HepG2 (cell line): ENCODE measurements at regions not wholly inside any gene's neighbourhood (a gene's known extent, or its start where the extent isn't known, plus 50 kb on each side); places are given as distances from the start of the nearest gene placed in this dataset.

ENCODE experiments used
- ATAC-seq: fragments of 200-7000 bp; cut with Tn5 transposase; 3 replicates; pipeline ENCODE4 v1.9.1; 2020; ENCODE audit warnings: mild to moderate bottlenecking, moderate library complexity
- BruUV-seq: library from RNA; stranded (reverse); fragments of 400-500 nt; replicated peaks from 2 replicates; lab custom pipeline; 2021; lab: Mats Ljungman, UMichigan
- CTCF ChIA-PET: fragments of 300-600 bp; formaldehyde crosslinking; extraction: SDS; loops from one replicate; lab custom pipeline; 2021; ENCODE audit warnings: low total read pairs, inconsistent platforms, low intra/inter-chr PET ratio; lab: Yijun Ruan, JAX
- POLR2A ChIA-PET: fragments of 350-600 bp; sonication (Branson Sonifier 250); formaldehyde crosslinking; loops from one replicate; lab custom pipeline; 2020; ENCODE audit warnings: antibody characterized with exemption, inconsistent platforms; lab: Yijun Ruan, JAX
- DNase-seq: peaks from one replicate; pipeline ENCODE4 v3.0.0-alpha.2; 2015; ENCODE audit warnings: low spot score
- FAIRE-seq: peaks from 3 replicates; lab custom pipeline; 2011; peaks lifted over from hg19 to GRCh38; lab: Jason Lieb, UNC
- H2AFZ ChIP-seq: one replicate; pipeline ENCODE4 v1.6.1; 2011; ENCODE audit warnings: low read length, inconsistent platforms
- H3K27ac ChIP-seq: fragments of 300-600 bp; 3 replicates; pipeline ENCODE4 v1.8.0; 2011; ENCODE audit warnings: mixed run types, mild to moderate bottlenecking, mixed read lengths, low read length, inconsistent platforms; ENCODE audit not compliant: insufficient read depth; ENCODE audit errors: extremely low read length
- H3K27me3 ChIP-seq, 2 experiments: fragments of 200-600 bp in 1 of 2; 2 replicates in 1 of 2; 3 replicates in 1 of 2; pipeline versions ENCODE4 v1.6.0 to v1.8.0; 2011; ENCODE audit warnings: low read length in 2 of 2, mild to moderate bottlenecking in 2 of 2, moderate library complexity in 2 of 2, inconsistent platforms in 1 of 2; ENCODE audit not compliant: insufficient read depth in 2 of 2, control insufficient read depth in 1 of 2
- H3K36me3 ChIP-seq, 2 experiments: fragments of 200-600 bp in 1 of 2; replicated peaks in 1 of 2; 2 replicates in 1 of 2; 3 replicates in 1 of 2; pipeline versions ENCODE4 v1.5.1 to v1.8.0; 2011; ENCODE audit warnings: low read length in 2 of 2, inconsistent platforms in 1 of 2; ENCODE audit not compliant: insufficient read depth in 2 of 2, control insufficient read depth in 1 of 2
- H3K4me1 ChIP-seq: 2 replicates; pipeline ENCODE4 v1.5.1; 2012; ENCODE audit warnings: low read length, inconsistent platforms; ENCODE audit not compliant: insufficient read depth
- H3K4me2 ChIP-seq: 2 replicates; pipeline ENCODE4 v1.6.0; 2011; ENCODE audit warnings: low read depth, low read length, inconsistent platforms
- H3K4me3 ChIP-seq, 3 experiments: fragments of 200-600 bp in 1 of 3; sonication (generic), shearing (Covaris generic) in 1 of 3; replicated peaks in 1 of 3; 2 replicates each; pipeline ENCODE4 v1.5.1; 2011 to 2016; ENCODE audit warnings: low read length in 3 of 3, inconsistent platforms in 2 of 3, low read depth in 2 of 3, mild to moderate bottlenecking in 2 of 3, control low read depth in 1 of 3, mixed read lengths in 1 of 3; ENCODE audit not compliant: insufficient read depth in 1 of 3
- H3K79me2 ChIP-seq: one replicate; pipeline ENCODE4 v1.6.1; 2011; ENCODE audit warnings: low read length, inconsistent platforms; ENCODE audit not compliant: insufficient read depth
- H3K9ac ChIP-seq: 2 replicates; pipeline ENCODE4 v1.6.0; 2011; ENCODE audit warnings: mild to moderate bottlenecking, low read depth, low read length, inconsistent platforms; ENCODE audit not compliant: insufficient read depth
- H3K9me3 ChIP-seq: 2 replicates; pipeline ENCODE4 v1.5.1; 2012; ENCODE audit warnings: mild to moderate bottlenecking, low read length
- H4K20me1 ChIP-seq: 2 replicates; pipeline ENCODE4 v1.6.0; 2011; ENCODE audit warnings: inconsistent platforms, mild to moderate bottlenecking, low read length, moderate library complexity; ENCODE audit not compliant: insufficient read depth
- CREB1 ChIP-seq, 2 experiments: fragments of 450-650 bp in 1 of 2; IDR thresholded peaks; 2 replicates each; pipeline ENCODE4 v1.6.1; 2016 to 2017; ENCODE audit warnings: control low read depth in 1 of 2, mild to moderate bottlenecking in 1 of 2, missing compliant biosample characterization in 1 of 2, missing genetic modification characterization in 1 of 2
- MIXL1 ChIP-seq: IDR thresholded peaks from 2 replicates; pipeline ENCODE4 v1.6.1; 2016
- NKX3-1 ChIP-seq: sonication (generic); formaldehyde crosslinking; IDR thresholded peaks from 2 replicates; pipeline ENCODE4 v1.5.0; 2020; ENCODE audit warnings: missing genetic modification reagents
- PLRG1 ChIP-seq: fragments of 450-650 bp; conservative IDR thresholded peaks from 2 replicates; pipeline ENCODE4 v1.6.1; 2016
- SOX6 ChIP-seq, 2 experiments: fragments of 450-650 bp in 1 of 2; sonication (generic) in 1 of 2; formaldehyde crosslinking in 1 of 2; IDR thresholded peaks; 2 replicates each; pipeline versions ENCODE4 v1.4.0 to v1.6.1; 2017 to 2020; ENCODE audit warnings: antibody characterized with exemption in 1 of 2, mild to moderate bottlenecking in 1 of 2, missing genetic modification reagents in 1 of 2
- SRF ChIP-seq: IDR thresholded peaks from 2 replicates; pipeline ENCODE4 v1.6.1; 2011; ENCODE audit warnings: mild to moderate bottlenecking, low read depth, low read length, moderate library complexity
- TCF7L2 ChIP-seq: IDR thresholded peaks from 2 replicates; pipeline ENCODE4 v1.6.1; 2011; ENCODE audit warnings: mild to moderate bottlenecking, low read depth, low read length, moderate library complexity
- TEAD3 ChIP-seq: optimal IDR thresholded peaks from 2 replicates; pipeline ENCODE3; 2016; ENCODE audit warnings: borderline replicate concordance
- ZMYM4 ChIP-seq: sonication (generic); formaldehyde crosslinking; IDR thresholded peaks from 2 replicates; pipeline ENCODE4 v1.8.1; 2023; ENCODE audit warnings: mild to moderate bottlenecking, missing genetic modification reagents
- ZNF549 ChIP-seq: sonication (generic); formaldehyde crosslinking; IDR thresholded peaks from 2 replicates; pipeline ENCODE4 v1.5.0; 2020; ENCODE audit warnings: missing genetic modification reagents
- ZNF644 ChIP-seq: IDR thresholded peaks from 2 replicates; pipeline ENCODE4 v1.6.1; 2016; ENCODE audit warnings: low read depth
- in situ Hi-C: cut with HindIII; loops from 2 replicates; pipeline ENCODE4 v1.10.0; 2017; ENCODE audit warnings: low pct_unique_long_range_greater_than_20kb; ENCODE audit not compliant: extremely low pct_ligation_motif_present
- intact Hi-C: fragments of 100-400 bp; cut with micrococcal nuclease; formaldehyde crosslinking; loops from one replicate; pipeline ENCODE4 v1.10.0; 2022; ENCODE audit not compliant: unreplicated experiment
- TF ChIP-seq, protein P1 (sequence below): sonication (generic); formaldehyde crosslinking; IDR thresholded peaks from 2 replicates; pipeline ENCODE4 v1.5.0; 2020; ENCODE audit warnings: missing genetic modification reagents
- TF ChIP-seq, protein P2 (sequence below): sonication (generic); formaldehyde crosslinking; IDR thresholded peaks from 2 replicates; pipeline ENCODE4 v1.5.0; 2020; ENCODE audit warnings: mild to moderate bottlenecking, missing genetic modification reagents
- TF ChIP-seq, protein P3 (sequence below): sonication (generic); formaldehyde crosslinking; IDR thresholded peaks from 2 replicates; pipeline ENCODE4 v1.4.0; 2020; ENCODE audit warnings: low read depth, mild to moderate bottlenecking, missing genetic modification reagents
- TF ChIP-seq, protein P4 (sequence below): sonication (generic); formaldehyde crosslinking; IDR thresholded peaks from 2 replicates; pipeline ENCODE4 v1.4.0; 2020; ENCODE audit warnings: missing genetic modification reagents
- TF ChIP-seq, protein P5 (sequence below), 2 experiments: IDR thresholded peaks; 2 replicates each; pipeline ENCODE4 v1.6.1; 2011 to 2012; ENCODE audit warnings: low read length in 2 of 2, borderline replicate concordance in 1 of 2, low read depth in 1 of 2, mild to moderate bottlenecking in 1 of 2, moderate library complexity in 1 of 2

DNA sequence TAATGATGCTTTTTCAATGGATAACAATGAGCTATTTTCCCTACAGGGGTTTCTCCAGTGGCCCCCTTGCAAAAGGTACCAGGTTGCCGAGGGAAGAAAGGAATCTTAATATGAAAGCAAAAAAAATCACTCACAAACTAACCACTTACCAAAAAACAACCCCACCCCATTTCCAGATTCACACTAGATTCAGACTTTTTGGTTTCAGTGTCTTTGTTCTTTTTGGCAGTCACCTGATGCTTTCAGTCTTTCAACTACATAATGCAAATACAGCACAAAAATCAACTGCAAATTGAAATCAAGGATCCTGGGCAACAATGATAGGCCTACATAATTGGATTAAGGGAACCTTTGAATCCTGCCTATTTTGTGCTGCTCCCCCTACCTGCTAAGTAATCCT is 71.1 kb upstream of the RAP2B start (continued):
- TF ChIP-seq MIXL1 (CRISPR knock-in tag) (no peak), CREB1 (IDR thresholded peaks at IDR 0.05) (no peak), CREB1 (CRISPR knock-in tag; IDR thresholded peaks at IDR 0.05) (no peak), TEAD3 (CRISPR knock-in tag) (no peak), TCF7L2 (no peak)
- TF ChIP-seq, protein P1, sequence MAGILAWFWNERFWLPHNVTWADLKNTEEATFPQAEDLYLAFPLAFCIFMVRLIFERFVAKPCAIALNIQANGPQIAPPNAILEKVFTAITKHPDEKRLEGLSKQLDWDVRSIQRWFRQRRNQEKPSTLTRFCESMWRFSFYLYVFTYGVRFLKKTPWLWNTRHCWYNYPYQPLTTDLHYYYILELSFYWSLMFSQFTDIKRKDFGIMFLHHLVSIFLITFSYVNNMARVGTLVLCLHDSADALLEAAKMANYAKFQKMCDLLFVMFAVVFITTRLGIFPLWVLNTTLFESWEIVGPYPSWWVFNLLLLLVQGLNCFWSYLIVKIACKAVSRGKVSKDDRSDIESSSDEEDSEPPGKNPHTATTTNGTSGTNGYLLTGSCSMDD, result no peak

DNA sequence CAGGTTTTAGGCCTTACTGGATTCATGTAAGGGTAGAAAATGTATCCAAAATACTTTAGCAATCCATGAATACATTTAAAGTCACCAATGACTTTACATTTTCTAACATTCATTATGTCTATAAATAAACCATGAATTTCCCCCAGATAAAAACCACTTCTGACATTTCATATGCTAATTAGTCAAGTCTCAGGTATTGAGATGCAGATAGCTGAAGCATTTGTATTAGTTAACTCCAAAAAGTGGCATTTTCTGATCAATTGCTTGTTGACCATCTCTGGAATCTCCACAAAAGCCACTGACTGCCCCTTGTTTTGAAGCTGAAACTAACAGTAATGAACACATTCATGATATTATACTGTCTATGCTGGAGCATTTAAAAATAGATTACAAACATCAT is 68.4 kb upstream of the RAP2B start:
- in situ Hi-C loops, result no loop called here
- H3K27ac ChIP-seq, result no peak overlapping the region
- H3K4me3 ChIP-seq, result no peak overlapping the region
- no TSS peak for BruUV-seq
- no peaks in the 10 kb centered on the region for H3K36me3 ChIP-seq
- CTCF ChIA-PET, result no interaction called here
- no peaks in the 10 kb centered on the region for H3K4me1 ChIP-seq
- FAIRE-seq, result no peak
- no peak overlapping the region for H3K9ac ChIP-seq
- POLR2A ChIA-PET, result no interaction called here
- H3K79me2 ChIP-seq, result no peaks in the 10 kb centered on the region
- TF ChIP-seq, protein P2, sequence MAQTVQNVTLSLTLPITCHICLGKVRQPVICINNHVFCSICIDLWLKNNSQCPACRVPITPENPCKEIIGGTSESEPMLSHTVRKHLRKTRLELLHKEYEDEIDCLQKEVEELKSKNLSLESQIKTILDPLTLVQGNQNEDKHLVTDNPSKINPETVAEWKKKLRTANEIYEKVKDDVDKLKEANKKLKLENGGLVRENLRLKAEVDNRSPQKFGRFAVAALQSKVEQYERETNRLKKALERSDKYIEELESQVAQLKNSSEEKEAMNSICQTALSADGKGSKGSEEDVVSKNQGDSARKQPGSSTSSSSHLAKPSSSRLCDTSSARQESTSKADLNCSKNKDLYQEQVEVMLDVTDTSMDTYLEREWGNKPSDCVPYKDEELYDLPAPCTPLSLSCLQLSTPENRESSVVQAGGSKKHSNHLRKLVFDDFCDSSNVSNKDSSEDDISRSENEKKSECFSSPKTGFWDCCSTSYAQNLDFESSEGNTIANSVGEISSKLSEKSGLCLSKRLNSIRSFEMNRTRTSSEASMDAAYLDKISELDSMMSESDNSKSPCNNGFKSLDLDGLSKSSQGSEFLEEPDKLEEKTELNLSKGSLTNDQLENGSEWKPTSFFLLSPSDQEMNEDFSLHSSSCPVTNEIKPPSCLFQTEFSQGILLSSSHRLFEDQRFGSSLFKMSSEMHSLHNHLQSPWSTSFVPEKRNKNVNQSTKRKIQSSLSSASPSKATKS (CRISPR knock-in tag), result no peak
- TF ChIP-seq NKX3-1 (CRISPR knock-in tag) (no peak), ZMYM4 (CRISPR knock-in tag) (no peak), PLRG1 (no peak), ZNF549 (CRISPR knock-in tag) (no peak), SOX6 (IDR thresholded peaks at IDR 0.05) (no peak), SOX6 (CRISPR knock-in tag; IDR thresholded peaks at IDR 0.05) (no peak), ZNF644 (CRISPR knock-in tag) (no peak), SRF (no peak)
- TF ChIP-seq, protein P3, sequence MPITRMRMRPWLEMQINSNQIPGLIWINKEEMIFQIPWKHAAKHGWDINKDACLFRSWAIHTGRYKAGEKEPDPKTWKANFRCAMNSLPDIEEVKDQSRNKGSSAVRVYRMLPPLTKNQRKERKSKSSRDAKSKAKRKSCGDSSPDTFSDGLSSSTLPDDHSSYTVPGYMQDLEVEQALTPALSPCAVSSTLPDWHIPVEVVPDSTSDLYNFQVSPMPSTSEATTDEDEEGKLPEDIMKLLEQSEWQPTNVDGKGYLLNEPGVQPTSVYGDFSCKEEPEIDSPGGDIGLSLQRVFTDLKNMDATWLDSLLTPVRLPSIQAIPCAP, result no peak
- TF ChIP-seq, protein P4, sequence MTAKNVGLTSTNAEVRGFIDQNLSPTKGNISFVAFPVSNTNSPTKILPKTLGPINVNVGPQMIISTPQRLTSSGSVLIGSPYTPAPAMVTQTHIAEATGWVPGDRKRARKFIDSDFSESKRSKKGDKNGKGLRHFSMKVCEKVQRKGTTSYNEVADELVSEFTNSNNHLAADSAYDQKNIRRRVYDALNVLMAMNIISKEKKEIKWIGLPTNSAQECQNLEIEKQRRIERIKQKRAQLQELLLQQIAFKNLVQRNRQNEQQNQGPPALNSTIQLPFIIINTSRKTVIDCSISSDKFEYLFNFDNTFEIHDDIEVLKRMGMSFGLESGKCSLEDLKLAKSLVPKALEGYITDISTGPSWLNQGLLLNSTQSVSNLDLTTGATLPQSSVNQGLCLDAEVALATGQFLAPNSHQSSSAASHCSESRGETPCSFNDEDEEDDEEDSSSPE (CRISPR knock-in tag), result no peak
- TF ChIP-seq, protein P5, sequence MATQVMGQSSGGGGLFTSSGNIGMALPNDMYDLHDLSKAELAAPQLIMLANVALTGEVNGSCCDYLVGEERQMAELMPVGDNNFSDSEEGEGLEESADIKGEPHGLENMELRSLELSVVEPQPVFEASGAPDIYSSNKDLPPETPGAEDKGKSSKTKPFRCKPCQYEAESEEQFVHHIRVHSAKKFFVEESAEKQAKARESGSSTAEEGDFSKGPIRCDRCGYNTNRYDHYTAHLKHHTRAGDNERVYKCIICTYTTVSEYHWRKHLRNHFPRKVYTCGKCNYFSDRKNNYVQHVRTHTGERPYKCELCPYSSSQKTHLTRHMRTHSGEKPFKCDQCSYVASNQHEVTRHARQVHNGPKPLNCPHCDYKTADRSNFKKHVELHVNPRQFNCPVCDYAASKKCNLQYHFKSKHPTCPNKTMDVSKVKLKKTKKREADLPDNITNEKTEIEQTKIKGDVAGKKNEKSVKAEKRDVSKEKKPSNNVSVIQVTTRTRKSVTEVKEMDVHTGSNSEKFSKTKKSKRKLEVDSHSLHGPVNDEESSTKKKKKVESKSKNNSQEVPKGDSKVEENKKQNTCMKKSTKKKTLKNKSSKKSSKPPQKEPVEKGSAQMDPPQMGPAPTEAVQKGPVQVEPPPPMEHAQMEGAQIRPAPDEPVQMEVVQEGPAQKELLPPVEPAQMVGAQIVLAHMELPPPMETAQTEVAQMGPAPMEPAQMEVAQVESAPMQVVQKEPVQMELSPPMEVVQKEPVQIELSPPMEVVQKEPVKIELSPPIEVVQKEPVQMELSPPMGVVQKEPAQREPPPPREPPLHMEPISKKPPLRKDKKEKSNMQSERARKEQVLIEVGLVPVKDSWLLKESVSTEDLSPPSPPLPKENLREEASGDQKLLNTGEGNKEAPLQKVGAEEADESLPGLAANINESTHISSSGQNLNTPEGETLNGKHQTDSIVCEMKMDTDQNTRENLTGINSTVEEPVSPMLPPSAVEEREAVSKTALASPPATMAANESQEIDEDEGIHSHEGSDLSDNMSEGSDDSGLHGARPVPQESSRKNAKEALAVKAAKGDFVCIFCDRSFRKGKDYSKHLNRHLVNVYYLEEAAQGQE (IDR thresholded peaks at IDR 0.05; ENCODE audit: borderline replicate concordance in 1 of 2, low read depth in 1 of 2, low read length in 2 of 2), result no peak
- intact Hi-C loops, result no loop called here
- no peaks in the 10 kb centered on the region for H3K9me3 ChIP-seq
- H4K20me1 ChIP-seq, result no peaks in the 10 kb centered on the region
- no peaks in the 10 kb centered on the region for H3K27me3 ChIP-seq
- no peak overlapping the region for H3K4me2 ChIP-seq
- H2AFZ ChIP-seq, result no peak overlapping the region
- DNase-seq, result no peak
- ATAC-seq, result no peak
